Hematopoietic multipotent progenitor cell treated with erythropoietin and hydrocortisone succinate and interleukin-3 and kit ligand, for 6 days (in vitro differentiated cells): ENCODE measurements at regions not wholly inside any gene's neighbourhood (a gene's known extent, or its start where the extent isn't known, plus 50 kb on each side); places are given as distances from the start of the nearest gene placed in this dataset.
"Not testable (repeated sequence)": the region's sequence is repeated elsewhere in the genome, so short reads cannot be mapped to it uniquely, and the experiment has no call there.

Source experiments
- DNase-seq: peaks from one replicate; pipeline ENCODE4 v3.0.0-alpha.2; 2015

DNA sequence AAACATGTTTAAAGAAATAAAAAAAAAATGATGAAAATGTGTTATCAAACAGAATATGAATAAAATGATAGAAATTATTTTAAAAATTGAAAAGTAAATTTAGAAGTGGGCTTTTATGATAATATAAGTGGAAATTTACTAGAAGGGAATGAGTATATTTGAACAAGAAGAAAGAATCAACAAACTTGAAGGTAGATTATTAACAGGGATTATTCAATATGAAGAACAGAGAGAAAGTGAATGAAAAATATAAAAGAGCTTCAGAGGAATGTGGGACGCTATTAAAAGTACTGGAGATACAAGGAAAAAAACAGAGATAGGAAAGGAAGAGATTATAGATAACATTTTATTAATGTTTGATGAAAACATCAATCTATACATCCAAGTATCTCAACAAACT lies 1014.4 kb upstream of the CITED2 start:
- no peak for DNase-seq

DNA sequence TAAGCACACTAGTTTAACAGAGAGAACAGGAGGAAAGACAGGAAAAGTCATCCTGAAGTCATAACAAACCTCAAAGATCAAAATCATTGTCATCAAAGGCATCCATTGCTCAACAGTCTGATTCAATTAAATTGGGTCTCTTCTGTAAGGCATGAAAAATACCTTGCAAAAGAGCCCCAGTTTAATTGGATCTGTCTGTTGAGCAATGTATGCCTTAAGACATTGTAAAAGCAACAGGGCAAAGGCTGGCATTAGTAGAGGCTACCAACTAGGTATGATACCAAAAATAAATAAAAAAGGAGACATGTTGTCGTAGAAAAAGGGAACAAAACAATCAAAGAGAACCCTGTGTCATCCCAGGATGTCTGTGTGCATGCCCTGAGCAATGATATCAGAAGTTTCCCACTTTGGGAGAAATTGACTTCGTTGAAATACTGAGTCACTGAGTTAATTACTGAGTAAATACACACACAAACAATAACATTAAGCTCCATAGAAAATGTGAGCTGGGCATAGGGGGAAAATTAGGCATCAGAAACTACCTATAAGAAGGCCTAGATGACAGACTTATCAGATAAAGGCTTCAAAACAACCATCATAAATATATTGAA lies 1013.8 kb upstream of the CITED2 start:
- no peak for DNase-seq

- no peak for DNase-seq
These were observed 1011.2 kb upstream of the CITED2 start for GRCh38 chr6:140385679-140386078.

GRCh38 chr6:140382355-140382754 lies 1007.9 kb upstream of the CITED2 start:
- DNase-seq, result no peak

DNA sequence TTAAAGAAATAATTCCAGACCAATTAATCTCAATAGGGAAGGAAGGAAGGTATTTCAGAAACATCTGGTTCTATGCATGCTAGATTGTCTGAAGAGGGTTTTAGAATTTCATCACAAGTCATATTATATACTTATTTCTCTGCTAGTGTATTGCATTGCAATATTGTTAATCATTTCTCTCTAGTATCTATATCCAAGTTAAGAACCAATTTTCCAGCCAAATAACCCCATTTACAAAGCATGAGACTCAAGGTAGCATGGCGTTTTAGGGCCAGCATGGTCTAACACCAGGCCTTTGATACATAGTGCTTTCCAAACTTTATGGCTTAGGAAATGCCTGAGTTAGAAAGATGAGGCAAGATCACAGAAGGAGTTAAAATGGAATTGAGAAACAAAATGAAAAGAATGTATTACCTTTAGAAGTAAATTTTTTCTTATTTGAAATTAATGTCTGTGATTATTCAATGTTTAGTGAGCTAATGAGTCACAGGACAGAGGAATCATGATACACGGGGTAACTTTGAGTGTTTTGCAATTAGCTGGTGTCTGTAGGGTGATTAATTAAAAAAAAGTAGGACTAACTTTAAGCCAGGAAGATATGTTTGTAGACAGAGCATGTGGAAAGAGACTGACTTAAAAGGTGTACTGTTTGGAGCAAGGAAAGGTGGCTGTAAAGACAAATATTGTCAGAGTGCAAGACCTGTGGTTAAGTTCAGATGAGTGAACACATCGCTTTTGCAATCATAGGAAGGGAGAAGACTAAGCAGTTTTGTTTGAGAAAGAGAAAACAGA lies 1006.2 kb upstream of the CITED2 start:
- DNase-seq, result peak; percentile 6

DNA sequence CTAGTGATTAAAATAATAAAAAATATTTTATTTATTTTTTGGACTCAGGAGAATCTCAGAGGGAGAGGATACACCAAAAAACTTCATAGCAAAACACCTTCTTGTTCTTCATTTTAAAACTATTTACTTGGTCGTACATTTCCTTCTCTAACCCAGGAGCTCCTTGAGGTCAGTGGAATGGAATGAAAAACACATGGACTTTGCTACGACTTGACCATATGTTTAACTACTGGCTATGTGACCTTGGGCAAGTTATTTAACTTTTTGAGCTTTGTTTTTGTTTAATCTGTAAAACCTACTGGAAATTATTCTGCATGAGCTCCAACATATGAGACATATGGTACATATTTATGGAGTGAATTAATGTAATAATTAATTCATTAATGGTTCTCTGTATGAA lies 1005.5 kb upstream of the CITED2 start:
- no peak for DNase-seq

DNA sequence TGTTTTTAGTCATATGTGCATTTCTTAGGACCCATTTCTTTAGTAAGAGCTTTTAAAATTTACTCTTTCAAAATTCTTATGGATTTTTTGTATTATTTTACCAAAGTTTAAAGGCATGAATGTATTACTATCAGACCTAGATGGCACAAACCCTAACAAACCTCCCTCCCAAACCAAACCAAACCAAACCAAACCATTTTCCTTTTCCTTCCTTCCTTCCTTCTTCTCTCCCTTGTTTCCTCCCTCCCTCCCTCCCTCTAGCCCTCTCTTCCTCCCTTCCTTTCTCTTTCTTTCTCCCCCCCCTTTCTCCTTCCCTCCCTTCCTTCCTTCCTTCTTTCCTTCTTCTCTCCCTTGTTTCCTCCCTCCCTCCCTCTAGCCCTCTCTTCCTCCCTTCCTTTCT lies 1001.8 kb upstream of the CITED2 start:
- DNase-seq, result no peak

- DNase-seq, result not testable (repeated sequence)
These were observed 999.3 kb upstream of the CITED2 start for GRCh38 chr6:140373728-140374127.

- no peak for DNase-seq
These were observed 997.6 kb upstream of the CITED2 start for GRCh38 chr6:140372064-140372463.

DNA sequence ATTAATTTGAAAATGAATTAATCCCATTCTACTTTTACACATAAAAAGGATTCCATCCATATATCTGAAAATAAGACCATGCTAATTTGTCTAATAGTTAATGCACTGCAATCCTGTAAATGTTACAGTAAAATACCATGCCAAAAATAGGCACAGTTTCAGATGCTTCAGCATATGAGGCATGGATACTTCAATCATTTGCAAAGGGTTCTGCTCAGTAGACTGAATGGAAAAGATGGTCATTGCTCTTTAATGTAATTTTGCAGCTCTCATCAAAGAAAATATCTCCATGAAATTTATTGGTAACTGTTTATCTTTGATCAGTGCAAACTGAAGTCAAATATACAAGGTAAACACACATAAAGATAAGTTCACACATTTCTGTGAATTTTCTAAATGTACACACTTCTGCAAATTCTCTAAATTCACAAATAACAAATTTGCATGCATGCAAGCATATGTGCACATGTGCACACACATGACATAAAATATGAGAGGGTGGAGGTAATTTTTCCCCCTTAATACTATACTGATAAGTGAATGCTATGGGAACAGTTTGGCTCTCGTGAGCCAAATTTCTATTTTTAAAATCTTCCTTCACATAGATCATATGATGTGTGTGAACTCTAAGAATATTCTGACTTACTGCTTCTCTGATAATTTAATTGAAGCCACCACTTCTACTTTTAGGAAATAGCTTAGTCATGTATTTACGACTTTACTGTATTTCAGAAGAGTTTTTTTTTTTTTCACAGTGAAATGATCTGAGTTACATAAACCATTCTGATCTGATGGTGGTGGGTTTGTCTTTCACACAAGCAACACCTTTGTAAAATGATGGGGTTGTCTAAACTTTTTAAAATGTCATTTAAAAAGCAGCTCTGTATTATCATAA lies 996.8 kb upstream of the CITED2 start:
- DNase-seq, result peak; percentile 3

GRCh38 chr6:140370441-140370840 lies 996.0 kb upstream of the CITED2 start:
- no peak for DNase-seq

GRCh38 chr6:140366991-140367390 lies 992.5 kb upstream of the CITED2 start:
- no peak for DNase-seq

- DNase-seq, result no peak
These were observed 990.5 kb upstream of the CITED2 start for GRCh38 chr6:140364916-140365315.

DNA sequence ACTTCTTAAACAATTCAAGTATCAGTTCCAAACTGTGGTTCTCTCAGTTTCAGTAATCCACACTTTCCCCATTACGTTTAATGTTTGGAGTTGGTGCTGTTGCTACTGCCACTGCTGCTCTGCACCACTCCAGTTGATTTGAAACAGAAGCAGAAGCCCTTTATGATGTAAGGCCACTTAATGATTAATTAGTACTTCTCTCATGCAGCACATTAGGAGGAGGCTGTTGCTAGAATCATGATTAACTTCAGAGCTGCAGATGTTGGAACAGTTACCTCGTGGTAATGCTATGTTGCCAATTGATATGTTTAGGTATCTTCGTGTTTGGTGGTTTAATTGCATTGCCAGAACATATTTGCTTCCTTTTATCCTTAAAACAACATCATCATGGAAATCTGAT lies 986.2 kb upstream of the CITED2 start:
- no peak for DNase-seq

DNA sequence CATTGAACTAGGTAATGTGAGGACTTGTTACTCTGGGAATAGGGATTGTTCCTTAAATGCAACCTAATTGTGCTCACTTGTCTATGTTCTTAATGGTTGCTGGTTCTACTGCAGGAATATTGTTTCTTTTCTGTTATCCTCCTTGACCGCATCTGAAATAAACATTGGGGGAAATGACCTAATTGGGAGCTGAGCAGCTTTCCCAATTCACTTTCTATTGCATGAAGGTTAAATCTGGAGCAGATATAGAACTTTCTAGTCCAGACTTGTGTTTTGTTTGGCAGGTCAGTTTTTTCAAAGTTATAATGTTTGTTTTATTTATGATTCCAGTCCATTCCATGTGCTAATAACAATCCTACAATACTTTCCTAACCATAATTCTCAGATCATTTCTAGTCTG lies 981.0 kb upstream of the CITED2 start:
- no peak for DNase-seq

GRCh38 chr6:140354296-140354695 lies 979.8 kb upstream of the CITED2 start:
- no peak for DNase-seq

DNA sequence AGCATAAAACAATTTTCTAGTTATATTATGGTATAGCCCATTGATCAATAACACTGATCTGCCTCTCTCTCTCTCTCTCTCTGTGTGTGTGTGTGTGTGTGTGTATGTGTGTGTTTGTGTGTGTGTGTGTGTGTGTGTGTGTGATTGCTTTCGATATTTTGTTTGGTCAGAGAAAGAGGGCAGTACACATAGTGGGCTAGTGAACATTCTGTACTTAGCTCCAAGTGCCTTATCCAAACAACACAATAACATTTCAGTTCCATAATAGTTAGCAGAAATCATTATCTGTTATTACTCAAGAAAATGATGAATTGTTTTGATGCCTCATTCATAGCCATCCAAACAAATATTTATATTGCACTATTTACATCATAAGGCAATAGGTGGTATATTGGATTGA lies 979.1 kb upstream of the CITED2 start:
- no peak for DNase-seq

GRCh38 chr6:140346428-140346827 lies 972.0 kb upstream of the CITED2 start:
- DNase-seq, result no peak

- no peak for DNase-seq
These were observed 971.5 kb upstream of the CITED2 start for GRCh38 chr6:140345935-140346334.

- no peak for DNase-seq
These were observed 969.9 kb upstream of the CITED2 start for GRCh38 chr6:140344142-140344913.

- no peak for DNase-seq
These were observed 968.7 kb upstream of the CITED2 start for GRCh38 chr6:140343128-140343527.

DNA sequence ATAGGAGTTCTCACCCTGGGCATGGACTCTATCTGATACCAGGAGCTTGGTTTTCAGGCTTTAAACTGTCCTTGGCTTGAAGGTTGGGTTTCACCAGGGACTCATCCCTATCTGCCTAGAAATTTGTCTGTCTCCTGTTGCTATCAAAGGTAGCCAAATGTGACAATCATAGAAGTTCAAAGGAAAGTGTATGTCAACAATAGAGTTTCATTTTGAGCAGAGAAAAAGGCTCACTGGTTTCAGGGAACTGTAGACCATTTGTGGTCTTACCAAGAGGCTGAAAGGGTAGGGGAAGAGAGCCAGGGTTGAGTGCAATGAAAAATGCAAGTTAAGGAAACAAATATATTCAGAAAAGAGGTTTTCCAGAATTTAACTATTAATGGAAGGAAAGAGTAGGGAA lies 966.8 kb upstream of the CITED2 start:
- DNase-seq, result no peak

DNA sequence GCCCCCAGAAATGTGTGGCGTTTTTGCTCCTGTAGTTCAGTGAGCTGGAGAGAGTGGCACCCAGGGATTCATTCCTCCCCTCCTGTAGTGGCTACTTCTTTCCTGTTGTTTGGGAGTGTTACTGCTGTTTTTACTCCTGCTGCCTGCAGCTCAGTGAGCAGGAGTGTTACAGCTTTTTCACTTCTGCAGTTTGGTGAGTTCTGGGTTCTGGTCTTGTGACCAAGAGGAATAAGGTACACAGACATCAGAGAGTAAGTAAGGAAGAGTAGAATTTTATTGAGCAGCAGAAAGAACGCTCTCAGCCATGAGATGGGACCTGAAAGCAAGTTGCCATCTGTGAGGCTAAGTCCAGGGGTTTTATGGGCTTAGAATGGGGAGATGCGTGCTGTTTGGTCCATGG lies 966.3 kb upstream of the CITED2 start:
- DNase-seq, result no peak
